ENCODE measurements at regions not wholly inside any gene's neighbourhood (a gene's known extent, or its start where the extent isn't known, plus 50 kb on each side); places are given as distances from the start of the nearest gene placed in this dataset.

GRCh38 chr16:61500851-61501250, 535.4 kb downstream of the CDH8 start:
- TF ChIP-seq CTCF (IDR thresholded peaks at IDR 0.05) = no peak
- no peak for TF ChIP-seq POLR2A (IDR thresholded peaks at IDR 0.05)

Data from lower leg skin (tissue), 3 donors.